NT2/D1 (cell line): ENCODE measurements at regions not wholly inside any gene's neighbourhood (a gene's known extent, or its start where the extent isn't known, plus 50 kb on each side); places are given as distances from the start of the nearest gene placed in this dataset.
"Not testable (repeated sequence)": the region's sequence is repeated elsewhere in the genome, so short reads cannot be mapped to it uniquely, and the experiment has no call there.

ENCODE experiments used
- DNase-seq: peaks from one replicate; pipeline ENCODE4 v3.0.0-alpha.2; 2011; ENCODE audit warnings: low read depth, low spot score
- H3K27me3 ChIP-seq: 2 replicates; pipeline ENCODE4 v1.6.0; 2011; ENCODE audit warnings: mild to moderate bottlenecking; ENCODE audit not compliant: insufficient read length, insufficient read depth
- H3K36me3 ChIP-seq: 2 replicates; pipeline ENCODE4 v1.6.1; 2011; ENCODE audit warnings: mild to moderate bottlenecking, low read length, mixed read lengths; ENCODE audit not compliant: insufficient read depth, insufficient read length
- H3K4me1 ChIP-seq: 2 replicates; pipeline ENCODE4 v1.5.1; 2011; ENCODE audit not compliant: insufficient read depth, insufficient read length
- H3K4me3 ChIP-seq: 2 replicates; pipeline ENCODE4 v1.5.1; 2011; ENCODE audit warnings: low read depth; ENCODE audit not compliant: insufficient read length
- H3K9ac ChIP-seq: 2 replicates; pipeline ENCODE4 v1.6.0; 2011; ENCODE audit warnings: low read depth; ENCODE audit not compliant: insufficient read length
- H3K9me3 ChIP-seq: 2 replicates; pipeline ENCODE4 v1.5.1; 2011; ENCODE audit warnings: mild to moderate bottlenecking, low read length; ENCODE audit not compliant: insufficient read depth
- SUZ12 ChIP-seq: IDR thresholded peaks from 2 replicates; pipeline ENCODE4 v1.6.1; 2011; ENCODE audit not compliant: insufficient read length, insufficient read depth; ENCODE audit errors: extremely low read depth
- YY1 ChIP-seq: IDR thresholded peaks from 2 replicates; pipeline ENCODE4 v1.6.1; 2011; ENCODE audit not compliant: insufficient read length, insufficient read depth
- ZNF274 ChIP-seq: IDR thresholded peaks from 2 replicates; pipeline ENCODE4 v1.6.1; 2011; ENCODE audit warnings: mild to moderate bottlenecking, low read depth, low read length

- no peak overlapping the region for H3K4me3 ChIP-seq
- H3K27me3 ChIP-seq, result no peaks in the 10 kb centered on the region
- no peaks in the 10 kb centered on the region for H3K4me1 ChIP-seq
- no peak overlapping the region for H3K9ac ChIP-seq
- DNase-seq, result no peak
- H3K36me3 ChIP-seq, result no peaks in the 10 kb centered on the region
- no peak for TF ChIP-seq ZNF274
- no peak for TF ChIP-seq SUZ12
- no peak for TF ChIP-seq YY1
- H3K9me3 ChIP-seq, result no peaks in the 10 kb centered on the region
Measured at GRCh38 chr5:29148073-29148472, 2045.4 kb upstream of the CDH6 start.

GRCh38 chr5:29143266-29143665 is 2050.2 kb upstream of the CDH6 start:
- Histone ChIP-seq H3K9me3 (no peaks in the 10 kb centered on the region), H3K4me3 (no peak overlapping the region), H3K4me1 (no peaks in the 10 kb centered on the region), H3K27me3 (no peaks in the 10 kb centered on the region), H3K36me3 (no peaks in the 10 kb centered on the region), H3K9ac (no peak overlapping the region)
- DNase-seq, result no peak
- TF ChIP-seq ZNF274 (no peak), SUZ12 (no peak), YY1 (no peak)

- TF ChIP-seq YY1 (no peak), SUZ12 (no peak), ZNF274 (no peak)
- Histone ChIP-seq H3K4me3 (no peak overlapping the region), H3K4me1 (no peaks in the 10 kb centered on the region), H3K9ac (no peak overlapping the region), H3K9me3 (no peaks in the 10 kb centered on the region), H3K36me3 (no peaks in the 10 kb centered on the region), H3K27me3 (no peaks in the 10 kb centered on the region)
- no peak for DNase-seq
Measured at GRCh38 chr5:29134418-29134817, 2059.1 kb upstream of the CDH6 start.

GRCh38 chr5:29131285-29131684 is 2062.2 kb upstream of the CDH6 start:
- no peaks in the 10 kb centered on the region for H3K4me1 ChIP-seq
- H3K27me3 ChIP-seq, result no peaks in the 10 kb centered on the region
- H3K9ac ChIP-seq, result no peak overlapping the region
- H3K9me3 ChIP-seq, result no peaks in the 10 kb centered on the region
- TF ChIP-seq SUZ12 (no peak), ZNF274 (no peak), YY1 (no peak)
- H3K36me3 ChIP-seq, result no peaks in the 10 kb centered on the region
- no peak overlapping the region for H3K4me3 ChIP-seq
- DNase-seq, result no peak

- DNase-seq, result no peak
- Histone ChIP-seq H3K4me3 (no peak overlapping the region), H3K36me3 (no peaks in the 10 kb centered on the region), H3K9ac (no peak overlapping the region), H3K9me3 (no peaks in the 10 kb centered on the region), H3K27me3 (no peaks in the 10 kb centered on the region), H3K4me1 (no peaks in the 10 kb centered on the region)
- TF ChIP-seq YY1 (no peak), ZNF274 (no peak), SUZ12 (no peak)
Measured at GRCh38 chr5:29130786-29131185, 2062.7 kb upstream of the CDH6 start.

GRCh38 chr5:29127524-29128156 is 2065.8 kb upstream of the CDH6 start:
- H3K4me1 ChIP-seq, H3K9ac ChIP-seq, H3K27me3 ChIP-seq, H3K4me3 ChIP-seq, H3K36me3 ChIP-seq, H3K9me3 ChIP-seq, DNase-seq: not testable (repeated sequence)

GRCh38 chr5:29126462-29126861 is 2067.0 kb upstream of the CDH6 start:
- H3K36me3 ChIP-seq, H3K9ac ChIP-seq, H3K4me3 ChIP-seq, H3K4me1 ChIP-seq, H3K27me3 ChIP-seq, H3K9me3 ChIP-seq, DNase-seq: not testable (repeated sequence)

GRCh38 chr5:29122306-29122705 is 2071.2 kb upstream of the CDH6 start:
- TF ChIP-seq SUZ12 (no peak), ZNF274 (no peak), YY1 (no peak)
- Histone ChIP-seq H3K9me3 (no peaks in the 10 kb centered on the region), H3K4me3 (no peak overlapping the region), H3K9ac (no peak overlapping the region), H3K27me3 (no peaks in the 10 kb centered on the region), H3K4me1 (no peaks in the 10 kb centered on the region), H3K36me3 (no peaks in the 10 kb centered on the region)
- DNase-seq, result no peak
